Gastroesophageal sphincter (tissue), 2 donors: ENCODE measurements at regions not wholly inside any gene's neighbourhood (a gene's known extent, or its start where the extent isn't known, plus 50 kb on each side); places are given as distances from the start of the nearest gene placed in this dataset.

Source experiments
- EP300 ChIP-seq: sonication (generic); formaldehyde crosslinking; IDR thresholded peaks from one replicate; pipeline ENCODE4 v1.6.1; 2017; ENCODE audit warnings: antibody characterized with exemption, mild to moderate bottlenecking
- POLR2A ChIP-seq, 2 donors: fragments of 450-650 bp; IDR thresholded peaks; one replicate each; pipeline ENCODE4 v1.6.1; 2017; ENCODE audit warnings: antibody characterized with exemption in 2 of 2, mild to moderate bottlenecking in 2 of 2, moderate library complexity in 1 of 2

GRCh38 chr1:80158266-80158665, 1151.7 kb upstream of the ADGRL4 start:
- TF ChIP-seq EP300 (no peak), POLR2A (IDR thresholded peaks at IDR 0.05) (no peak)
